ENCODE measurements at regions not wholly inside any gene's neighbourhood (a gene's known extent, or its start where the extent isn't known, plus 50 kb on each side); places are given as distances from the start of the nearest gene placed in this dataset.

- TF ChIP-seq ZNF232 (CRISPR knock-in tag; IDR thresholded peaks at IDR 0.05; ENCODE audit: borderline replicate concordance) (no peak), RFX3 (CRISPR knock-in tag; IDR thresholded peaks at IDR 0.05) (no peak)
Measured at GRCh38 chr11:134468796-134469195, 56.8 kb upstream of the B3GAT1 start.
